HEK293 (cell line): ENCODE measurements at regions not wholly inside any gene's neighbourhood (a gene's known extent, or its start where the extent isn't known, plus 50 kb on each side); places are given as distances from the start of the nearest gene placed in this dataset.

Experiments
- ZNF76 ChIP-seq: fragments of 450-650 bp; formaldehyde crosslinking; IDR thresholded peaks from 2 replicates; pipeline ENCODE4; 2016; ENCODE audit warnings: low read depth, missing biosample characterization, missing genetic modification characterization, borderline replicate concordance
- TF ChIP-seq, protein P1 (sequence below): fragments of 450-650 bp; formaldehyde crosslinking; IDR thresholded peaks from 2 replicates; pipeline ENCODE4 v1.5.1; 2016; ENCODE audit warnings: missing biosample characterization, missing genetic modification characterization
- TF ChIP-seq, protein P2 (sequence below): fragments of 450-650 bp; formaldehyde crosslinking; IDR thresholded peaks from 2 replicates; pipeline ENCODE4 v1.5.1; 2017; ENCODE audit warnings: missing biosample characterization, mild to moderate bottlenecking, missing genetic modification characterization, moderate library complexity
- TF ChIP-seq, protein P3 (sequence below): fragments of 450-650 bp; formaldehyde crosslinking; IDR thresholded peaks from 2 replicates; pipeline ENCODE4; 2016; ENCODE audit warnings: missing biosample characterization, missing genetic modification characterization

DNA sequence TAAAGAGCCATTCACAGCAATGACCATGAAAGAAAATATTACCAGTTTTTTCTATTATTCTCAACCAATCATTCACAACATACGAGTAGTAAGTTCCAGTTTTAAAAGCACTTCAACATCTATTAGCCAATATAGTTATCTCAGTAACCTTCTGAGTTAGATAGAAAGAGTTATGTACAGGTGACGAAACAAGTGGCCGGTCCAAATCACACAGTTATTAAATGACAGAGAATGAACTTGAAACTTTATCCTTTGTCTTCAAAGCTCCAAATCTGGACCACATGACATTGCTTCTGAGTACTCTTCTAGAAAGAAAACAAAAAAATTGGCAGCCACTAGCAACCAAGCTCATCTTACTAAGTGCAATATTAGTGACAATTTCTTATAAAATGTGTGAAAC, 393.8 kb downstream of the OMA1 start:
- TF ChIP-seq, protein P1, sequence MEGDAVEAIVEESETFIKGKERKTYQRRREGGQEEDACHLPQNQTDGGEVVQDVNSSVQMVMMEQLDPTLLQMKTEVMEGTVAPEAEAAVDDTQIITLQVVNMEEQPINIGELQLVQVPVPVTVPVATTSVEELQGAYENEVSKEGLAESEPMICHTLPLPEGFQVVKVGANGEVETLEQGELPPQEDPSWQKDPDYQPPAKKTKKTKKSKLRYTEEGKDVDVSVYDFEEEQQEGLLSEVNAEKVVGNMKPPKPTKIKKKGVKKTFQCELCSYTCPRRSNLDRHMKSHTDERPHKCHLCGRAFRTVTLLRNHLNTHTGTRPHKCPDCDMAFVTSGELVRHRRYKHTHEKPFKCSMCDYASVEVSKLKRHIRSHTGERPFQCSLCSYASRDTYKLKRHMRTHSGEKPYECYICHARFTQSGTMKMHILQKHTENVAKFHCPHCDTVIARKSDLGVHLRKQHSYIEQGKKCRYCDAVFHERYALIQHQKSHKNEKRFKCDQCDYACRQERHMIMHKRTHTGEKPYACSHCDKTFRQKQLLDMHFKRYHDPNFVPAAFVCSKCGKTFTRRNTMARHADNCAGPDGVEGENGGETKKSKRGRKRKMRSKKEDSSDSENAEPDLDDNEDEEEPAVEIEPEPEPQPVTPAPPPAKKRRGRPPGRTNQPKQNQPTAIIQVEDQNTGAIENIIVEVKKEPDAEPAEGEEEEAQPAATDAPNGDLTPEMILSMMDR (tag by site-specific recombination) = no peak
- TF ChIP-seq, protein P2, sequence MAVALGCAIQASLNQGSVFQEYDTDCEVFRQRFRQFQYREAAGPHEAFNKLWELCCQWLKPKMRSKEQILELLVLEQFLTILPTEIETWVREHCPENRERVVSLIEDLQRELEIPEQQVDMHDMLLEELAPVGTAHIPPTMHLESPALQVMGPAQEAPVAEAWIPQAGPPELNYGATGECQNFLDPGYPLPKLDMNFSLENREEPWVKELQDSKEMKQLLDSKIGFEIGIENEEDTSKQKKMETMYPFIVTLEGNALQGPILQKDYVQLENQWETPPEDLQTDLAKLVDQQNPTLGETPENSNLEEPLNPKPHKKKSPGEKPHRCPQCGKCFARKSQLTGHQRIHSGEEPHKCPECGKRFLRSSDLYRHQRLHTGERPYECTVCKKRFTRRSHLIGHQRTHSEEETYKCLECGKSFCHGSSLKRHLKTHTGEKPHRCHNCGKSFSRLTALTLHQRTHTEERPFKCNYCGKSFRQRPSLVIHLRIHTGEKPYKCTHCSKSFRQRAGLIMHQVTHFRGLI = no peak
- TF ChIP-seq, protein P3, sequence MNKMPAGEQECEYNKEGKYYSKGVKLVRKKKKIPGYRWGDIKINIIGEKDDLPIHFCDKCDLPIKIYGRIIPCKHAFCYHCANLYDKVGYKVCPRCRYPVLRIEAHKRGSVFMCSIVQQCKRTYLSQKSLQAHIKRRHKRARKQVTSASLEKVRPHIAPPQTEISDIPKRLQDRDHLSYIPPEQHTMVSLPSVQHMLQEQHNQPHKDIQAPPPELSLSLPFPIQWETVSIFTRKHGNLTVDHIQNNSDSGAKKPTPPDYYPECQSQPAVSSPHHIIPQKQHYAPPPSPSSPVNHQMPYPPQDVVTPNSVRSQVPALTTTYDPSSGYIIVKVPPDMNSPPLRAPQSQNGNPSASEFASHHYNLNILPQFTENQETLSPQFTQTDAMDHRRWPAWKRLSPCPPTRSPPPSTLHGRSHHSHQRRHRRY (tag by site-specific recombination) = no peak
- no peak for TF ChIP-seq ZNF76
